ENCODE measurements at regions not wholly inside any gene's neighbourhood (a gene's known extent, or its start where the extent isn't known, plus 50 kb on each side); places are given as distances from the start of the nearest gene placed in this dataset.

DNA sequence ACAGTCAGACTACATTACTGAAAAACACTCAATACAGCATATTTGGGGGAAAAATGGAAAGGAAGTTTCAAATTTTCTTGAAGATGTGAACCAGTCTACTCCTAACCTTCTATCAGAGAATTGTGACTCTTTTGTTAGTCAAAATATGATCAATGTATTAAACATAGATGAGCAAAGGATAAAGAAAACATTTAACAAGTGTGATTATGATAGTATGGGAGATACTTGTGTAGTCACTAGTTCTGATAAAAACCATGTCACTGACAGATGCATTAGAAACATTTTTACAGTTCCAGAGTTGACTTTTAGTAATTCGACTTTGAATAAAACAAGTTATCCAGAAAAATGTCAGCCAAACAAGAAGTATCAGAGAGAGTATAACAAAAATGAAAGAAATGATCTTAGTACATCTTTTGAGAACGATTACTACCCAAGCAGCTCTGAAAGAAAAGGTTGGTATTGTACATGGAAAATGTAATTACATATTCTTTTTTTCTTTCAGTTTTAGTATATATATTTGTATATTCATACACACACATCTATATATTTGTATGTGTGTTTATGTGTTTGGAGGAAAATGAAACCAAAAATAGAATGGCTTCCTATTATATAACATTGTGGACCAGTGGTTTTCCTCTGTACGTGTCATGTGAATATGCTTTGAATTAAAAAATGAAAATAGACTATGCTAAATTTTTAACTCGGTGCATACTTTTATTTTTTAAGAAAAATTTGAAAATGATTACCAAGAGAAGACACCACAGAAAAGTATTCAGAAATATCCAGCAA is 63.3 kb upstream of the ABCD2 start:
- TF ChIP-seq XRCC3 (IDR thresholded peaks at IDR 0.05) (no peak), CEBPG (CRISPR knock-in tag; IDR thresholded peaks at IDR 0.05) (no peak), CEBPG (tag; conservative IDR thresholded peaks at IDR 0.05 in 1 of 2, IDR thresholded peaks at IDR 0.05 in 1 of 2) (no peak), POLR2A (conservative IDR thresholded peaks at IDR 0.05) (no peak), HDAC1 (IDR thresholded peaks at IDR 0.05) (no peak), TFAM (CRISPR knock-in tag; conservative IDR thresholded peaks at IDR 0.05) (no peak), ZNF263 (CRISPR knock-in tag; IDR thresholded peaks at IDR 0.05; ENCODE audit: borderline replicate concordance) (no peak), ARHGAP35 (IDR thresholded peaks at IDR 0.05; ENCODE audit: partially characterized antibody) (no peak), EP300 (IDR thresholded peaks at IDR 0.05; ENCODE audit: low read length) (no peak)
- TF ChIP-seq, protein P1, sequence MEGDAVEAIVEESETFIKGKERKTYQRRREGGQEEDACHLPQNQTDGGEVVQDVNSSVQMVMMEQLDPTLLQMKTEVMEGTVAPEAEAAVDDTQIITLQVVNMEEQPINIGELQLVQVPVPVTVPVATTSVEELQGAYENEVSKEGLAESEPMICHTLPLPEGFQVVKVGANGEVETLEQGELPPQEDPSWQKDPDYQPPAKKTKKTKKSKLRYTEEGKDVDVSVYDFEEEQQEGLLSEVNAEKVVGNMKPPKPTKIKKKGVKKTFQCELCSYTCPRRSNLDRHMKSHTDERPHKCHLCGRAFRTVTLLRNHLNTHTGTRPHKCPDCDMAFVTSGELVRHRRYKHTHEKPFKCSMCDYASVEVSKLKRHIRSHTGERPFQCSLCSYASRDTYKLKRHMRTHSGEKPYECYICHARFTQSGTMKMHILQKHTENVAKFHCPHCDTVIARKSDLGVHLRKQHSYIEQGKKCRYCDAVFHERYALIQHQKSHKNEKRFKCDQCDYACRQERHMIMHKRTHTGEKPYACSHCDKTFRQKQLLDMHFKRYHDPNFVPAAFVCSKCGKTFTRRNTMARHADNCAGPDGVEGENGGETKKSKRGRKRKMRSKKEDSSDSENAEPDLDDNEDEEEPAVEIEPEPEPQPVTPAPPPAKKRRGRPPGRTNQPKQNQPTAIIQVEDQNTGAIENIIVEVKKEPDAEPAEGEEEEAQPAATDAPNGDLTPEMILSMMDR (IDR thresholded peaks at IDR 0.05 in 2 of 3, conservative IDR thresholded peaks at IDR 0.05 in 1 of 3; ENCODE audit: insufficient read depth in 2 of 3, low read depth in 1 of 3, low read length in 3 of 3), result no peak
- TF ChIP-seq, protein P2, sequence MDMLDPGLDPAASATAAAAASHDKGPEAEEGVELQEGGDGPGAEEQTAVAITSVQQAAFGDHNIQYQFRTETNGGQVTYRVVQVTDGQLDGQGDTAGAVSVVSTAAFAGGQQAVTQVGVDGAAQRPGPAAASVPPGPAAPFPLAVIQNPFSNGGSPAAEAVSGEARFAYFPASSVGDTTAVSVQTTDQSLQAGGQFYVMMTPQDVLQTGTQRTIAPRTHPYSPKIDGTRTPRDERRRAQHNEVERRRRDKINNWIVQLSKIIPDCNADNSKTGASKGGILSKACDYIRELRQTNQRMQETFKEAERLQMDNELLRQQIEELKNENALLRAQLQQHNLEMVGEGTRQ (CRISPR knock-in tag; IDR thresholded peaks at IDR 0.05), result no peak

Data from K562 (cell line).